Neuronal stem cell (in vitro differentiated cells): ENCODE measurements at regions not wholly inside any gene's neighbourhood (a gene's known extent, or its start where the extent isn't known, plus 50 kb on each side); places are given as distances from the start of the nearest gene placed in this dataset.

Experiments
- DNase-seq: peaks from one replicate; pipeline ENCODE4 v3.0.0-alpha.2; 2013; ENCODE audit warnings: low spot score
- H2AFZ ChIP-seq: one replicate; pipeline ENCODE4 v1.6.1; 2013; ENCODE audit warnings: mild to moderate bottlenecking, low read length, inconsistent platforms
- H2AK5ac ChIP-seq: 2 replicates; pipeline ENCODE4 v1.6.1; 2013; ENCODE audit warnings: low read depth, mild to moderate bottlenecking, inconsistent platforms, low read length, moderate library complexity, mixed read lengths
- H2BK120ac ChIP-seq: 2 replicates; pipeline ENCODE4 v1.6.1; 2013; ENCODE audit warnings: low read depth, mild to moderate bottlenecking, inconsistent platforms, low read length, moderate library complexity, mixed read lengths
- H2BK12ac ChIP-seq: one replicate; pipeline ENCODE4 v1.6.1; 2013; ENCODE audit warnings: low read length, inconsistent platforms
- H2BK15ac ChIP-seq: 2 replicates; pipeline ENCODE4 v1.6.1; 2013; ENCODE audit warnings: mild to moderate bottlenecking, low read length, inconsistent platforms, mixed read lengths
- H2BK5ac ChIP-seq: one replicate; pipeline ENCODE4 v1.6.1; 2013; ENCODE audit warnings: inconsistent platforms, mild to moderate bottlenecking, low read length, moderate library complexity
- H3K14ac ChIP-seq: one replicate; pipeline ENCODE4 v1.6.1; 2013; ENCODE audit warnings: low read length, inconsistent platforms
- H3K18ac ChIP-seq: 2 replicates; pipeline ENCODE4 v1.6.1; 2013; ENCODE audit warnings: low read length, inconsistent platforms
- H3K23ac ChIP-seq: 2 replicates; pipeline ENCODE4 v1.6.1; 2013; ENCODE audit warnings: low read depth, mild to moderate bottlenecking, mixed read lengths, low read length, inconsistent platforms; ENCODE audit not compliant: poor library complexity
- H3K27ac ChIP-seq: replicated peaks from 3 replicates; pipeline ENCODE4 v1.5.1; 2013; ENCODE audit warnings: low read length, inconsistent platforms
- H3K27me3 ChIP-seq, 3 experiments: 2 replicates each; pipeline ENCODE4 v1.6.1; 2013; ENCODE audit warnings: low read length in 3 of 3, mild to moderate bottlenecking in 2 of 3, inconsistent platforms in 1 of 3, low read depth in 1 of 3, mixed read lengths in 1 of 3, moderate library complexity in 1 of 3; ENCODE audit not compliant: control insufficient read depth in 3 of 3, insufficient read depth in 3 of 3
- H3K36me3 ChIP-seq, 2 donors: replicated peaks in 1 of 2; 2 replicates each; pipeline ENCODE4 v1.6.1; 2013; ENCODE audit warnings: low read length in 2 of 2; ENCODE audit not compliant: control insufficient read depth in 2 of 2, insufficient read depth in 2 of 2
- H3K4ac ChIP-seq: 2 replicates; pipeline ENCODE4 v1.6.1; 2013; ENCODE audit warnings: inconsistent platforms, mild to moderate bottlenecking, low read length, moderate library complexity
- H3K4me1 ChIP-seq, 2 donors: 1 replicate in 1 of 2; 2 replicates in 1 of 2; pipeline ENCODE4 v1.6.1; 2013; ENCODE audit warnings: low read length in 2 of 2, low read depth in 1 of 2; ENCODE audit not compliant: control insufficient read depth in 2 of 2, insufficient read depth in 1 of 2
- H3K4me2 ChIP-seq: one replicate; pipeline ENCODE4 v1.6.1; 2013; ENCODE audit warnings: mild to moderate bottlenecking, low read length, inconsistent platforms; ENCODE audit not compliant: insufficient read depth, poor library complexity, severe bottlenecking
- H3K4me3 ChIP-seq, 2 donors: 2 replicates each; pipeline ENCODE4 v1.5.1; 2013; ENCODE audit warnings: low read length in 2 of 2, mild to moderate bottlenecking in 2 of 2, inconsistent platforms in 1 of 2, moderate library complexity in 1 of 2
- H3K79me1 ChIP-seq: one replicate; pipeline ENCODE4 v1.6.1; 2013; ENCODE audit warnings: low read depth, mild to moderate bottlenecking, inconsistent platforms, low read length, moderate library complexity
- H3K9ac ChIP-seq: one replicate; pipeline ENCODE4 v1.6.1; 2013; ENCODE audit warnings: mild to moderate bottlenecking, low read depth, low read length, inconsistent platforms; ENCODE audit not compliant: poor library complexity
- H3K9me3 ChIP-seq, 2 donors: replicated peaks in 1 of 2; 2 replicates each; pipeline versions ENCODE3 to v1.6.1; 2013; ENCODE audit warnings: low read length in 2 of 2, mild to moderate bottlenecking in 2 of 2, inconsistent platforms in 1 of 2, low read depth in 1 of 2, mixed read lengths in 1 of 2, moderate library complexity in 1 of 2; ENCODE audit not compliant: control insufficient read depth in 2 of 2, insufficient read depth in 1 of 2
- H4K8ac ChIP-seq: one replicate; pipeline ENCODE4 v1.6.1; 2013; ENCODE audit warnings: low read depth, mild to moderate bottlenecking, inconsistent platforms, low read length, moderate library complexity
- H4K91ac ChIP-seq: one replicate; pipeline ENCODE4 v1.6.1; 2013; ENCODE audit warnings: low read length, low read depth, mild to moderate bottlenecking, inconsistent platforms; ENCODE audit not compliant: poor library complexity
- WGBS, 2 donors: extraction: QIAGEN DNeasy Blood & Tissue Kit; methylation state at CpG; one replicate each; pipeline ENCODE4 v1.1.7; 2013; ENCODE audit warnings: missing lambda C conversion rate in 2 of 2, mixed read lengths in 1 of 2; ENCODE audit not compliant: insufficient read length in 2 of 2, insufficient replicate concordance in 1 of 2; ENCODE audit errors: extremely low coverage in 2 of 2; 5-methylcytosine and 5-hydroxymethylcytosine counted together

DNA sequence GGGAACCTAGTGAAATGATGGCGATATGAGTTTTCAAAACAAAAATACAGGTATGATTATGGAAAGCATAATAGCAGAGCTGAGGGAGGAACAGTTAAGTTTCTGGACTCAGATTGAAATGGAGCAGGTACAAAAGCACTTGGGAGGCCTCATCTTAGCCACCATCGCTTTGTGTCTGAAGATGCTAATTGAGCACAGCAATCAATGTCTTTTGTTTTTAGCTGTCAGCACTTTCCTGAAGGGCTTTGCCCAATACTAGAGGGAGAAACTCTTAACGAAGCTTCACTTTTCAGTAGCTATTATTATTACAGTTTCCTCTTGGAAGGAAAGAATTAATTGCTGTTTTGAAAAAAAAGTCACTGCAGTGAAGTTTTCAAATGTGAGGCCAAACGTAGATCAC lies 348.7 kb downstream of the RWDD3 start:
- Histone ChIP-seq H3K4me2 (no peak overlapping the region), H3K27ac (no peak overlapping the region), H4K8ac (no peak overlapping the region), H3K9ac (no peak overlapping the region), H3K23ac (no peak overlapping the region), H3K27me3 (no peaks in the 10 kb centered on the region), H2BK15ac (no peak overlapping the region), H2BK120ac (no peak overlapping the region), H3K4me1 (peaks cover 0 to 9% of the 10 kb centered on the region in 2 donors), H3K79me1 (no peaks in the 10 kb centered on the region), H2AFZ (no peak overlapping the region), H2BK12ac (no peak overlapping the region), H3K14ac (no peak overlapping the region), H3K18ac (no peak overlapping the region), H3K36me3 (no peaks in the 10 kb centered on the region), H2BK5ac (no peak overlapping the region), H3K4me3 (no peak overlapping the region), H4K91ac (no peak overlapping the region), H2AK5ac (no peak overlapping the region), H3K9me3 (no peaks in the 10 kb centered on the region), H3K4ac (no peak overlapping the region)
- WGBS, 2 donors = no CpG with 5 or more reads among the region's 4 CpGs
- DNase-seq = no peak

DNA sequence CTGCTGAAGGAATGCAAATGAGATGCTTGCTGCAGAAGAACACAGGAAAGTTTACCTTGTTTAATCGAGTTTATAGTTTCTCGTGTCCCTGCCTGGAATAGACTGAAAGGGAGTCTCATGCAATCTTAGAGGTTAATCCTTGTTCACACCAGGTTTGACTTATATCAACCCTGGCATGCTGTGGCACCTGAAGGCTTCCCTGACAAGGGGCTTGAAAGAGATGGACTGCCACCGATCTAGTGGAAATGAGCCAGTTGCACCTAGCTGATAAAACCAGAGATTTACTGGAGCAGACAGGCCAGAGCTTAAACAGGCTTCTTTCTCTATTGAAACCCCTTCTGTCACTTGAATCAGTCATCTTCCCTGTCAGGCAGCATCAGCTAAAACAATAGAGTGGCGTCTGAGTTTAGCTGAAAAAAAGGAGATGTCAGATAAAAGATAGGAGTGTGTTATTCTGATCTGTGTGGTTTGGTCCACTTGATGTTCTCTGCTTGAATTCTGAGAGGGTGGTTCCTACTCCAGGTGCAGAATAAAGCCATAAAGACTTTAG lies 349.7 kb downstream of the RWDD3 start:
- no peaks in the 10 kb centered on the region for H3K9me3 ChIP-seq
- H2AK5ac ChIP-seq = no peak overlapping the region
- H3K79me1 ChIP-seq = no peaks in the 10 kb centered on the region
- no peak overlapping the region for H2BK120ac ChIP-seq
- H3K36me3 ChIP-seq = no peaks in the 10 kb centered on the region
- no peak overlapping the region for H2AFZ ChIP-seq
- no peaks in the 10 kb centered on the region for H3K27me3 ChIP-seq
- no peak overlapping the region for H2BK15ac ChIP-seq
- WGBS, 2 donors = no CpG with 5 or more reads among the region's 4 CpGs
- no peak overlapping the region for H3K4me3 ChIP-seq
- no peak for DNase-seq
- no peak overlapping the region for H3K4me2 ChIP-seq
- H3K23ac ChIP-seq = no peak overlapping the region
- no peak overlapping the region for H2BK12ac ChIP-seq
- no peak overlapping the region for H2BK5ac ChIP-seq
- H4K91ac ChIP-seq = no peak overlapping the region
- H3K18ac ChIP-seq = no peak overlapping the region
- no peak overlapping the region for H4K8ac ChIP-seq
- H3K4me1 ChIP-seq = peaks cover 0 to 9% of the 10 kb centered on the region in 2 donors
- no peak overlapping the region for H3K4ac ChIP-seq
- H3K14ac ChIP-seq = no peak overlapping the region
- H3K9ac ChIP-seq = no peak overlapping the region
- H3K27ac ChIP-seq = no peak overlapping the region

DNA sequence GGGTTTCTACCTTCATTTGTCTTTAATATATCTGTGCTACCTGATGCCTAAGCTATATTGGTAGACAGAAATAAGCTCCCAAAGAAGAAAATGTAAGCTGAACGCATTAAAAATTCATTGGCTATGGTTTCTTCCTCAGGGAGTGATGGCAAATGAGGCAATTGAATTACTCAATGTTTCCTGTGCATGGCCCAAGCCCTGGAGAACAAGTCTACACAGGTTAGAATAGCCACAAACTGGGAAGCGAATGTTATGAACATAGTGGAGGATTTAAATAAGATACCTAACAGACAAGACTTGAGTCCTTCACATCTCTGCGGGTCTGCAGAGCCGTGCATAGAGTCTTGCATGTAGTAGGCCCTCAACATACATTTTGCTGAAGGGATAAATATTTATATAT lies 350.3 kb downstream of the RWDD3 start:
- no CpG with 5 or more reads among the region's 4 CpGs for WGBS, 2 donors
- no peak overlapping the region for H3K27ac ChIP-seq
- no peak overlapping the region for H4K8ac ChIP-seq

DNA sequence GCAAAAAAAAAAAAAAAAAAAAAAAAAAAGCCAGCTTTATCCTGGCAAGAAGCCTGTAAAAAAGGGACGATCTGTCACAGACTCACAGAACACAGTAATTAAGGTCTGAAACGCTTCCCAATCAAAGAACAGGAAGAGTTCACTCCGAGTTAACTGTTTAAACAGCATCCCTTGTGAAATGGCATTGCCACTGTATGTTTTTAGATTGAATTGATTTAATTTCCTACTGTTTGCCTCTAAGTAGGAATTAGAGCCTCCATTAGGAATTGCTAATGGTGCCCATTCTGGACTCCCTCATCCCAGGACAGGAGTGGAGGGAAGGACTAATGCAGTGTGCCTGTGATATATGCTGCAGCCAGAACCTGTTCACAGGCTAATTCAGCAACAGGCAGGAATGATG lies 370.8 kb downstream of the RWDD3 start:
- Histone ChIP-seq H2BK5ac (no peak overlapping the region), H3K4ac (no peak overlapping the region), H2AK5ac (no peak overlapping the region), H4K91ac (no peak overlapping the region), H3K9ac (no peak overlapping the region), H3K27me3 (no peaks in the 10 kb centered on the region), H3K14ac (no peak overlapping the region), H2BK12ac (no peak overlapping the region), H4K8ac (no peak overlapping the region), H2BK120ac (no peak overlapping the region), H3K36me3 (no peaks in the 10 kb centered on the region), H2BK15ac (no peak overlapping the region), H3K4me2 (no peak overlapping the region), H2AFZ (no peak overlapping the region), H3K27ac (no peak overlapping the region), H3K9me3 (no peaks in the 10 kb centered on the region), H3K23ac (no peak overlapping the region), H3K4me3 (no peak overlapping the region), H3K18ac (no peak overlapping the region), H3K79me1 (no peaks in the 10 kb centered on the region), H3K4me1 (no peaks in the 10 kb centered on the region)
- no peak for DNase-seq
- no CpG with 5 or more reads among the region's 3 CpGs for WGBS, 2 donors

More for the DNA sequence above, 350.3 kb downstream of the RWDD3 start:
- H3K36me3 ChIP-seq = no peaks in the 10 kb centered on the region
- no peak overlapping the region for H3K23ac ChIP-seq
- no peak overlapping the region for H4K91ac ChIP-seq
- no peaks in the 10 kb centered on the region for H3K27me3 ChIP-seq
- no peak overlapping the region for H2BK120ac ChIP-seq
- no peak overlapping the region for H2BK12ac ChIP-seq
- H3K14ac ChIP-seq = no peak overlapping the region
- no peak overlapping the region for H3K4me2 ChIP-seq
- no peaks in the 10 kb centered on the region for H3K9me3 ChIP-seq
- H3K4me3 ChIP-seq = no peak overlapping the region
- H2BK15ac ChIP-seq = no peak overlapping the region
- no peak overlapping the region for H3K4ac ChIP-seq
- no peak overlapping the region for H3K9ac ChIP-seq
- no peaks in the 10 kb centered on the region for H3K79me1 ChIP-seq
- H2BK5ac ChIP-seq = no peak overlapping the region
- no peak overlapping the region for H2AK5ac ChIP-seq
- H3K4me1 ChIP-seq = peaks cover 0 to 9% of the 10 kb centered on the region in 2 donors
- no peak overlapping the region for H2AFZ ChIP-seq
- H3K18ac ChIP-seq = no peak overlapping the region
- no peak for DNase-seq
